SIG-M5 treated with dmso at 0.1 percent for 504 hours (cell line): ENCODE measurements at regions not wholly inside any gene's neighbourhood (a gene's known extent, or its start where the extent isn't known, plus 50 kb on each side); places are given as distances from the start of the nearest gene placed in this dataset.

ENCODE experiments used
- DNase-seq: peaks from one replicate; lab custom pipeline; 2025; ENCODE audit not compliant: unreplicated experiment; lab: John Stamatoyannopoulos, UW

GRCh38 chr4:1512738-1513660 lies 106.8 kb upstream of the NKX1-1 start:
- DNase-seq: no peak

GRCh38 chr4:1512051-1512737 lies 106.0 kb upstream of the NKX1-1 start:
- no peak for DNase-seq

- no peak for DNase-seq
Measured at GRCh38 chr4:1511441-1512041, 105.3 kb upstream of the NKX1-1 start.

- DNase-seq: no peak
Measured at GRCh38 chr4:1510931-1511330, 104.7 kb upstream of the NKX1-1 start.

GRCh38 chr4:1509366-1509765 lies 103.1 kb upstream of the NKX1-1 start:
- no peak for DNase-seq

GRCh38 chr4:1508161-1509160 lies 102.2 kb upstream of the NKX1-1 start:
- no peak for DNase-seq

GRCh38 chr4:1506956-1507721 lies 100.9 kb upstream of the NKX1-1 start:
- DNase-seq: no peak

GRCh38 chr4:1505511-1506460 lies 99.5 kb upstream of the NKX1-1 start:
- DNase-seq: no peak

- no peak for DNase-seq
Measured at GRCh38 chr4:1504595-1505500, 98.6 kb upstream of the NKX1-1 start.

- no peak for DNase-seq
Measured at GRCh38 chr4:1503583-1504471, 97.6 kb upstream of the NKX1-1 start.

- DNase-seq: no peak
Measured at GRCh38 chr4:1502976-1503375, 96.7 kb upstream of the NKX1-1 start.

GRCh38 chr4:1502501-1502886 lies 96.3 kb upstream of the NKX1-1 start:
- DNase-seq: no peak

GRCh38 chr4:1501754-1502500 lies 95.7 kb upstream of the NKX1-1 start:
- DNase-seq: no peak

- DNase-seq: no peak
Measured at GRCh38 chr4:1500966-1501753, 94.9 kb upstream of the NKX1-1 start.

GRCh38 chr4:1500231-1500965 lies 94.2 kb upstream of the NKX1-1 start:
- DNase-seq: no peak
